GM12872 (cell line): ENCODE measurements at regions not wholly inside any gene's neighbourhood (a gene's known extent, or its start where the extent isn't known, plus 50 kb on each side); places are given as distances from the start of the nearest gene placed in this dataset.

Experiments used
- CTCF ChIP-seq: IDR thresholded peaks from 3 replicates; pipeline ENCODE4 v1.5.1; 2011; ENCODE audit warnings: low read depth, mild to moderate bottlenecking, low read length, moderate library complexity; ENCODE audit not compliant: insufficient read depth

- TF ChIP-seq CTCF: no peak
Observed at GRCh38 chr1:100612540-100612939, 74.6 kb downstream of the GPR88 start.

GRCh38 chr1:100613817-100614559 is 76.0 kb downstream of the GPR88 start:
- TF ChIP-seq CTCF: no peak

GRCh38 chr1:100614570-100614969 is 76.6 kb downstream of the GPR88 start:
- no peak for TF ChIP-seq CTCF

GRCh38 chr1:100615686-100616085 is 77.7 kb downstream of the GPR88 start:
- TF ChIP-seq CTCF: no peak

GRCh38 chr1:100616121-100616621 is 78.2 kb downstream of the GPR88 start:
- TF ChIP-seq CTCF: no peak

- TF ChIP-seq CTCF: no peak
Observed at GRCh38 chr1:100622037-100622436, 84.1 kb downstream of the GPR88 start.

GRCh38 chr1:100622506-100622905 is 84.6 kb downstream of the GPR88 start:
- TF ChIP-seq CTCF: no peak
